ENCODE measurements at regions not wholly inside any gene's neighbourhood (a gene's known extent, or its start where the extent isn't known, plus 50 kb on each side); places are given as distances from the start of the nearest gene placed in this dataset.

DNA sequence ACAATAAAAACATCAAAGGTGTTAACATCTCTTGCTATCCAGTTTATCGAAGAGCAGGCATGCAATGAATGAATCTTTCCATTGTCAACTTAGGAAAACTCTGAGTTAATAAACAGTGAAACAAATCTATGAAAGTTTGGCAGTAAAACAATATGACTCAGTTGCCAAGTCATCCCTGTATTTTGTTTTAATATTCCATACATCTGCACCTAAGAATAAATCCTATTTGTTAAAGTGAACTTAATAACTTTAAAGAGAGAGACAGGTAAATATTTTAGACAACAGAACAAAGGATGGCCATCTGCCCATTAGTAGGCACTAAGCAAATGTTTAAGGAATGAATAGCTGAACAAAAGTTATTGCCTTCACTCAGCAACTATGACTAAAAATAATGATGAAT, 700.5 kb upstream of the CELF2 start:
- RAD21 ChIA-PET (ENCODE audit: low non-redundant PET in 1 of 2, low total read pairs in 2 of 2, uncharacterized antibody in 2 of 2, unreplicated experiment in 2 of 2) = no interaction called here
- no TSS peak for BruUV-seq (replicated peaks)
- intact Hi-C loops (cut with micrococcal nuclease) = no loop called here
- no peaks in the 10 kb centered on the region for H3K4me1 ChIP-seq (ENCODE audit: control insufficient read depth in 1 of 2, insufficient read depth in 2 of 2, low read length in 2 of 2)
- no peaks in the 10 kb centered on the region for H4K20me1 ChIP-seq (ENCODE audit: insufficient read depth)
- H3K36me3 ChIP-seq (ENCODE audit: control insufficient read depth in 1 of 2, insufficient read depth in 2 of 2, low read length in 2 of 2) = no peaks in the 10 kb centered on the region
- POLR2A ChIA-PET = no interaction called here
- H3K4me3 ChIP-seq (replicated peaks in 1 of 2; ENCODE audit: low read depth in 1 of 2, low read length in 2 of 2) = no peak overlapping the region
- no peak overlapping the region for H2AFZ ChIP-seq (ENCODE audit: low read depth, low read length, poor library complexity, severe bottlenecking)
- peaks cover 10 to 39% of the 10 kb centered on the region in 2 experiments; a peak in 3 of 4 replicates for H3K9me3 ChIP-seq (ENCODE audit: control insufficient read depth in 1 of 2, insufficient read depth in 1 of 2, low read depth in 1 of 2, low read length in 2 of 2)
- no peak overlapping the region for H3K27ac ChIP-seq (ENCODE audit: low read depth, low read length)
- CTCF ChIA-PET = no interaction called here
- TF ChIP-seq EZH2 (IDR thresholded peaks at IDR 0.05) (no peak), FOSL1 (IDR thresholded peaks at IDR 0.05; ENCODE audit: low read depth) (no peak), SIN3A (IDR thresholded peaks at IDR 0.05; ENCODE audit: low read depth) (no peak), JUND (IDR thresholded peaks at IDR 0.05) (no peak), ZNF274 (IDR thresholded peaks at IDR 0.05; ENCODE audit: low read depth, low read length) (no peak), EZH2phosphoT487 (IDR thresholded peaks at IDR 0.05; ENCODE audit: borderline replicate concordance) (no peak), POLR2AphosphoS5 (IDR thresholded peaks at IDR 0.05; ENCODE audit: low read depth, low read length) (no peak), YY1 (IDR thresholded peaks at IDR 0.05; ENCODE audit: extremely low read depth, insufficient replicate concordance, low read depth, low read length) (no peak)
- H3K9me2 ChIP-seq (ENCODE audit: insufficient read depth) = no peaks in the 10 kb centered on the region
- H3K27me3 ChIP-seq (ENCODE audit: insufficient read depth, low read length) = no peaks in the 10 kb centered on the region
- H3K79me2 ChIP-seq (ENCODE audit: insufficient read depth, low read length) = no peaks in the 10 kb centered on the region
- no peak for DNase-seq (ENCODE audit: low read depth, low spot score)
- no peak overlapping the region for H3K9ac ChIP-seq (ENCODE audit: low read length)
- ATAC-seq = no peak
- H3K4me2 ChIP-seq (ENCODE audit: low read length) = no peak overlapping the region

DNA sequence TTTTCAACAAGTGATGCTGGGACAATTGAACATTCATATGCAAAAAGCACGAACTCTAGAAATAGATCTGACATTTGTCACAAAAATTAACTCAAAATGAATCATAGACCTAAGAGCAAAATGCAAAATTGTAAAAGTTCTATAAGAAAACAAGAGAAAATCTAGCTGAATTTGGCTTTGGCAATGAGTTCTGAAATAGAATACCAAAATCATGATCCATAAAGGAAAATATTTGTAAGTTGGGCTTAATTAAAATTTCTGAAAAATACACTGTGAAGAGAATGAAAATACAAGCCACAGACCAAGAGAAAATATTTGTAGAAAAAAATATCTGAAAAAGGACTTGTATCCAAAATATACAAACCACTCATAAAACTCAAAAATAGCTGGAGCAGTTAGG, 698.8 kb upstream of the CELF2 start:
- H3K4me3 ChIP-seq (replicated peaks in 1 of 2; ENCODE audit: low read depth in 1 of 2, low read length in 2 of 2) = no peak overlapping the region
- RAD21 ChIA-PET (ENCODE audit: low non-redundant PET in 1 of 2, low total read pairs in 2 of 2, uncharacterized antibody in 2 of 2, unreplicated experiment in 2 of 2) = no interaction called here
- POLR2A ChIA-PET = no interaction called here
- no peaks in the 10 kb centered on the region for H4K20me1 ChIP-seq (ENCODE audit: insufficient read depth)
- no peak for TF ChIP-seq ZNF274 (IDR thresholded peaks at IDR 0.05; ENCODE audit: low read depth, low read length)
- TF ChIP-seq, protein P1, sequence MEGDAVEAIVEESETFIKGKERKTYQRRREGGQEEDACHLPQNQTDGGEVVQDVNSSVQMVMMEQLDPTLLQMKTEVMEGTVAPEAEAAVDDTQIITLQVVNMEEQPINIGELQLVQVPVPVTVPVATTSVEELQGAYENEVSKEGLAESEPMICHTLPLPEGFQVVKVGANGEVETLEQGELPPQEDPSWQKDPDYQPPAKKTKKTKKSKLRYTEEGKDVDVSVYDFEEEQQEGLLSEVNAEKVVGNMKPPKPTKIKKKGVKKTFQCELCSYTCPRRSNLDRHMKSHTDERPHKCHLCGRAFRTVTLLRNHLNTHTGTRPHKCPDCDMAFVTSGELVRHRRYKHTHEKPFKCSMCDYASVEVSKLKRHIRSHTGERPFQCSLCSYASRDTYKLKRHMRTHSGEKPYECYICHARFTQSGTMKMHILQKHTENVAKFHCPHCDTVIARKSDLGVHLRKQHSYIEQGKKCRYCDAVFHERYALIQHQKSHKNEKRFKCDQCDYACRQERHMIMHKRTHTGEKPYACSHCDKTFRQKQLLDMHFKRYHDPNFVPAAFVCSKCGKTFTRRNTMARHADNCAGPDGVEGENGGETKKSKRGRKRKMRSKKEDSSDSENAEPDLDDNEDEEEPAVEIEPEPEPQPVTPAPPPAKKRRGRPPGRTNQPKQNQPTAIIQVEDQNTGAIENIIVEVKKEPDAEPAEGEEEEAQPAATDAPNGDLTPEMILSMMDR (IDR thresholded peaks at IDR 0.05 in 2 of 3, conservative IDR thresholded peaks at IDR 0.05 in 1 of 3; ENCODE audit: borderline replicate concordance in 1 of 3, insufficient read depth in 1 of 3, low read depth in 2 of 3, low read length in 2 of 3) = no peak
- TF ChIP-seq, protein P2, sequence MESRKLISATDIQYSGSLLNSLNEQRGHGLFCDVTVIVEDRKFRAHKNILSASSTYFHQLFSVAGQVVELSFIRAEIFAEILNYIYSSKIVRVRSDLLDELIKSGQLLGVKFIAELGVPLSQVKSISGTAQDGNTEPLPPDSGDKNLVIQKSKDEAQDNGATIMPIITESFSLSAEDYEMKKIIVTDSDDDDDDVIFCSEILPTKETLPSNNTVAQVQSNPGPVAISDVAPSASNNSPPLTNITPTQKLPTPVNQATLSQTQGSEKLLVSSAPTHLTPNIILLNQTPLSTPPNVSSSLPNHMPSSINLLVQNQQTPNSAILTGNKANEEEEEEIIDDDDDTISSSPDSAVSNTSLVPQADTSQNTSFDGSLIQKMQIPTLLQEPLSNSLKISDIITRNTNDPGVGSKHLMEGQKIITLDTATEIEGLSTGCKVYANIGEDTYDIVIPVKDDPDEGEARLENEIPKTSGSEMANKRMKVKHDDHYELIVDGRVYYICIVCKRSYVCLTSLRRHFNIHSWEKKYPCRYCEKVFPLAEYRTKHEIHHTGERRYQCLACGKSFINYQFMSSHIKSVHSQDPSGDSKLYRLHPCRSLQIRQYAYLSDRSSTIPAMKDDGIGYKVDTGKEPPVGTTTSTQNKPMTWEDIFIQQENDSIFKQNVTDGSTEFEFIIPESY (IDR thresholded peaks at IDR 0.05; ENCODE audit: extremely low read depth, insufficient replicate concordance, low read length) = no peak
- no peaks in the 10 kb centered on the region for H3K79me2 ChIP-seq (ENCODE audit: insufficient read depth, low read length)
- no peak overlapping the region for H3K27ac ChIP-seq (ENCODE audit: low read depth, low read length)
- BruUV-seq (replicated peaks) = no TSS peak
- no peaks in the 10 kb centered on the region for H3K4me1 ChIP-seq (ENCODE audit: control insufficient read depth in 1 of 2, insufficient read depth in 2 of 2, low read length in 2 of 2)
- no peak overlapping the region for H3K4me2 ChIP-seq (ENCODE audit: low read length)
- no peak for DNase-seq (ENCODE audit: low read depth, low spot score)
- no peak overlapping the region for H2AFZ ChIP-seq (ENCODE audit: low read depth, low read length, poor library complexity, severe bottlenecking)
- CTCF ChIA-PET = no interaction called here
- H3K9ac ChIP-seq (ENCODE audit: low read length) = no peak overlapping the region
- intact Hi-C loops (cut with micrococcal nuclease) = no loop called here
- H3K9me2 ChIP-seq (ENCODE audit: insufficient read depth) = no peaks in the 10 kb centered on the region
- no peaks in the 10 kb centered on the region for H3K36me3 ChIP-seq (ENCODE audit: control insufficient read depth in 1 of 2, insufficient read depth in 2 of 2, low read length in 2 of 2)
- peaks cover 10 to 30% of the 10 kb centered on the region in 2 experiments; a peak in 2 of 4 replicates for H3K9me3 ChIP-seq (ENCODE audit: control insufficient read depth in 1 of 2, insufficient read depth in 1 of 2, low read depth in 1 of 2, low read length in 2 of 2)
- H3K27me3 ChIP-seq (ENCODE audit: insufficient read depth, low read length) = no peaks in the 10 kb centered on the region
- ATAC-seq = no peak

Measured in HCT116 (cell line).